HL-60 (cell line): ENCODE measurements at regions not wholly inside any gene's neighbourhood (a gene's known extent, or its start where the extent isn't known, plus 50 kb on each side); places are given as distances from the start of the nearest gene placed in this dataset.
A peak's percentile ranks its signal among the peaks of the same experiment; 100 is the strongest.

Experiments used
- DNase-seq, 2 experiments: peaks; one replicate each; pipeline ENCODE4 v3.0.0-alpha.2; 2010 to 2020; ENCODE audit warnings: low read depth in 1 of 2, low spot score in 1 of 2
- H3K27ac ChIP-seq: fragments of 250-450 bp; sonication (Bioruptor Pico); replicated peaks from 2 replicates; pipeline ENCODE4 v1.5.1; 2020; ENCODE audit warnings: mild to moderate bottlenecking, moderate library complexity
- H3K27me3 ChIP-seq: fragments of 250-450 bp; sonication (Bioruptor Pico); 2 replicates; pipeline ENCODE4 v1.5.1; 2021; ENCODE audit warnings: mild to moderate bottlenecking, moderate library complexity; ENCODE audit not compliant: insufficient read depth, poor library complexity, severe bottlenecking
- H3K4me3 ChIP-seq: replicated peaks from 2 replicates; pipeline ENCODE4 v1.5.1; 2011; ENCODE audit warnings: mild to moderate bottlenecking, control low read depth, low read length; ENCODE audit not compliant: insufficient read depth
- CTCF ChIP-seq: IDR thresholded peaks from one replicate; pipeline ENCODE4 v1.5.1; 2011; ENCODE audit warnings: low read length, control low read depth, inconsistent platforms; ENCODE audit not compliant: insufficient read depth
- GABPA ChIP-seq: IDR thresholded peaks from 2 replicates; pipeline ENCODE4 v1.6.1; 2012; ENCODE audit warnings: low read depth
- POLR2AphosphoS5 ChIP-seq: IDR thresholded peaks from 2 replicates; pipeline ENCODE4 v1.6.1; 2012; ENCODE audit warnings: low read depth
- SPI1 ChIP-seq: IDR thresholded peaks from 2 replicates; pipeline ENCODE4 v1.6.1; 2012; ENCODE audit warnings: low read depth, mild to moderate bottlenecking, borderline replicate concordance
- TF ChIP-seq, protein P1 (sequence below): IDR thresholded peaks from 2 replicates; pipeline ENCODE4 v1.6.1; 2012; ENCODE audit warnings: low read depth; ENCODE audit not compliant: insufficient replicate concordance

DNA sequence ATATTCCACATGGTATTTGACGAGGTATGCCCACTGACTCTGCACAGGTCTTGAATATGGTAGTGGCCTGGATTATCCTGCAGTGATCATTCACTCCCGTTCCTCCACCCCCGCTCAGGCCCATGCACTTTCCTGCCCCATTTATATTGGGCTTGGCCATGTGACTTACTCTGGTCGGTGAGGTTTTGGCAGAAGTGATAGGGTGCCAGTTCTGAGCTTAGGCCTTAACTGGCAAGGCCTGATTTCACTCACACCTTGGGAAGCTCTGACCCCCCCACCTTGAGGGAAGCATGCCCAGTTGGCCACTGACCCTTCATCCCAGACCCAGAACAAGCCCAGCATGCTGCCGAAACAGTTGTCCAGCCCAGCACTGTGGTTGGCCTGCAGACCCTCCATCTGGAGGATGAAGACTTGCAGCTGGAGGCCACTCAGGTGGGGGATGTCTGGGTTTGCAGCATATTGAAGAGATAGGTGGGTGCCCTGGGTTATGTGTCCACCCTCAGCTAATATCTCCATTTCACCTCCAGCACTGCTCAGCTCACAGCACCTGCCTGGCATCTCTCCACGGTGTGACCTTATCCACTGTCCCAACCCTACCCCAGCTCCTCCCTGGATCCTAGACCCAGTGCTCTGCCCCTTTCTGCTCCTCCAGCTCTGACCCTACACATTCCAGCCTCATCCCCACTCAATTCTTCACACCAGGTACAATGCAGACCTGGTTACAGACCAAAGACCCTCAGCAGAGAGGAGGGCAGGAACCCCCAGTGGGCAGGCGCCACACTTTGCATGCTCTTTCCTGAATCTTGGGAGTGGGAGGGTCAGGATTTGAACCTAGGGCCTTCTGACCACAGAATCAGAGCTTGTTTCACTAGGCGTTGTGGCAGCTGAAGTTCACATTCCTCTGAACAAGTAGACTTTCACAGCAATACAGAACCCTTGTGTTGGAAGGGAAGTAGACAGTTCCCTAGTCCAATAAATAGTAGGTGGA lies 138.1 kb upstream of the CHST15 start:
- DNase-seq: peak in 1 of 2 experiments; percentile 23

GRCh38 chr10:124230635-124231167 lies 137.3 kb upstream of the CHST15 start:
- no peak for TF ChIP-seq SPI1
- TF ChIP-seq CTCF: no peak
- no peak for TF ChIP-seq GABPA
- no peak for TF ChIP-seq POLR2AphosphoS5

More for the DNA sequence above, 138.1 kb upstream of the CHST15 start:
- no peak overlapping the region for H3K27ac ChIP-seq
- TF ChIP-seq, protein P1, sequence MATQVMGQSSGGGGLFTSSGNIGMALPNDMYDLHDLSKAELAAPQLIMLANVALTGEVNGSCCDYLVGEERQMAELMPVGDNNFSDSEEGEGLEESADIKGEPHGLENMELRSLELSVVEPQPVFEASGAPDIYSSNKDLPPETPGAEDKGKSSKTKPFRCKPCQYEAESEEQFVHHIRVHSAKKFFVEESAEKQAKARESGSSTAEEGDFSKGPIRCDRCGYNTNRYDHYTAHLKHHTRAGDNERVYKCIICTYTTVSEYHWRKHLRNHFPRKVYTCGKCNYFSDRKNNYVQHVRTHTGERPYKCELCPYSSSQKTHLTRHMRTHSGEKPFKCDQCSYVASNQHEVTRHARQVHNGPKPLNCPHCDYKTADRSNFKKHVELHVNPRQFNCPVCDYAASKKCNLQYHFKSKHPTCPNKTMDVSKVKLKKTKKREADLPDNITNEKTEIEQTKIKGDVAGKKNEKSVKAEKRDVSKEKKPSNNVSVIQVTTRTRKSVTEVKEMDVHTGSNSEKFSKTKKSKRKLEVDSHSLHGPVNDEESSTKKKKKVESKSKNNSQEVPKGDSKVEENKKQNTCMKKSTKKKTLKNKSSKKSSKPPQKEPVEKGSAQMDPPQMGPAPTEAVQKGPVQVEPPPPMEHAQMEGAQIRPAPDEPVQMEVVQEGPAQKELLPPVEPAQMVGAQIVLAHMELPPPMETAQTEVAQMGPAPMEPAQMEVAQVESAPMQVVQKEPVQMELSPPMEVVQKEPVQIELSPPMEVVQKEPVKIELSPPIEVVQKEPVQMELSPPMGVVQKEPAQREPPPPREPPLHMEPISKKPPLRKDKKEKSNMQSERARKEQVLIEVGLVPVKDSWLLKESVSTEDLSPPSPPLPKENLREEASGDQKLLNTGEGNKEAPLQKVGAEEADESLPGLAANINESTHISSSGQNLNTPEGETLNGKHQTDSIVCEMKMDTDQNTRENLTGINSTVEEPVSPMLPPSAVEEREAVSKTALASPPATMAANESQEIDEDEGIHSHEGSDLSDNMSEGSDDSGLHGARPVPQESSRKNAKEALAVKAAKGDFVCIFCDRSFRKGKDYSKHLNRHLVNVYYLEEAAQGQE: no peak
- TF ChIP-seq POLR2AphosphoS5 (no peak), CTCF (no peak), GABPA (no peak), SPI1 (no peak)
- H3K27me3 ChIP-seq: no peaks in the 10 kb centered on the region
- no peak overlapping the region for H3K4me3 ChIP-seq

DNA sequence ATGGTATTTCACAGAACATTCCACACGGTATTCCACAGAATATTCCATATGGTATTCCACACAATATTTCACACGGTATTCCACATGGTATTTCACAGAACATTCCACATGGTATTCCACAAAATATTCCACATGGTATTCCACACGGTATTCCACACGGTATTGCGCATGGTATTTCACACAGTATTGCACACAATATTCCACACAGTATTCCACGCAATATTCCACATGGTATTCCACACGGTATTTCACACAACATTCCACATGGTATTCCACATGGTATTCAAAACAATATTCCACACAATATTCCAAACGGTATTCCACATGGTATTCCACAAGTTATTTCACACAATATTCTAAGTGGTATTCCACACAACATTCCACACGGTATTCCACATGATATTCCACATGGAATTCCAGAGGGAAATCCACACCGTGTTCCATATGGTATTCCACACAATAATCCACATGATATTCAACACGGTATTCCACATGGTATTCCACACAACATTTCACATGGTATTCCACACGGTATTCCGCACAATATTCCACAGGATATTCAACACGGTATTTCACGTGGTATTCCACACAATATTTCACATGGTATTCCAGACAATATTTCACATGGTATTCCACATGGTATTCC lies 136.7 kb upstream of the CHST15 start:
- Histone ChIP-seq H3K4me3 (no peak overlapping the region), H3K27ac (no peak overlapping the region), H3K27me3 (no peaks in the 10 kb centered on the region)
- no peak for DNase-seq
- TF ChIP-seq CTCF: no peak
- TF ChIP-seq GABPA: no peak
- TF ChIP-seq SPI1: no peak

More at GRCh38 chr10:124230635-124231167, 137.3 kb upstream of the CHST15 start:
- H3K27me3 ChIP-seq: no peaks in the 10 kb centered on the region
- DNase-seq: no peak
- no peak overlapping the region for H3K4me3 ChIP-seq
- no peak overlapping the region for H3K27ac ChIP-seq

DNA sequence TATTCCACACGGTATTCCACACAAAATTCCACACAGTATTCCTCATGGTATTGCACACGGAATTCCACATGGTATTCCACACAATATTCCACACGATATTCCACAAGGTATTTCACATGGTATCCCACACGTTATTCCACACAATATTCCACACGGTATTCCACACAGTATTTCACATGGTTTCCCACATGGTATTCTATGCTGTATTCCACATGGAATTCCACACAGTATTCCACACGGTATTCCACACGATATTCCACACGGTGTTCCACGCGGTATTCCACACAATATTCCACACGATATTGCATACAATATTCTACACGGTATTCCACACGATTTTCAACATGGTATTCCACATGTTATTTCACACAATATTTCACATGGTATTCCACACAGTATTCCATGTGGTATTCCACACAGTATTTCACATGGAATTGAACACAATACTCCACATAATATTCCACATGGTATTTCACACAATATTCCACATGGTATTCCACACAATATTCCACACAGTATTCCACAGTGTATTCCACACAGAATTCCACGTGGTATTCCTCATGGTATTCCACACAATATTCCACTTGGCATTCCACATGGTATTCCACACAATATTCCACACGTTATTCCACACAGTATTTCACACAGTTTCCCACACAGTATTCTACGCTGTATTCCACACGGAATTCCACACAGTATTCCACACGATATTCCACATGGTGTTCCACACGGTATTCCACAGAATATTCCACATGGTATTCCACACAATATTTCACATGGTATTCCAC lies 136.0 kb upstream of the CHST15 start:
- Histone ChIP-seq H3K27ac (no peak overlapping the region), H3K27me3 (no peaks in the 10 kb centered on the region), H3K4me3 (no peak overlapping the region)
- TF ChIP-seq POLR2AphosphoS5 (no peak), CTCF (no peak), SPI1 (no peak), GABPA (no peak)
- TF ChIP-seq, protein P1: no peak
- DNase-seq: no peak
